Occipital lobe (tissue), 1 donor: ENCODE measurements at regions not wholly inside any gene's neighbourhood (a gene's known extent, or its start where the extent isn't known, plus 50 kb on each side); places are given as distances from the start of the nearest gene placed in this dataset.
A peak's percentile ranks its signal among the peaks of the same experiment; 100 is the strongest.
"Not testable (repeated sequence)": the region's sequence is repeated elsewhere in the genome, so short reads cannot be mapped to it uniquely, and the experiment has no call there.

Experiments used
- DNase-seq: peaks from one replicate; lab custom pipeline; 2025; lab: John Stamatoyannopoulos, UW

DNA sequence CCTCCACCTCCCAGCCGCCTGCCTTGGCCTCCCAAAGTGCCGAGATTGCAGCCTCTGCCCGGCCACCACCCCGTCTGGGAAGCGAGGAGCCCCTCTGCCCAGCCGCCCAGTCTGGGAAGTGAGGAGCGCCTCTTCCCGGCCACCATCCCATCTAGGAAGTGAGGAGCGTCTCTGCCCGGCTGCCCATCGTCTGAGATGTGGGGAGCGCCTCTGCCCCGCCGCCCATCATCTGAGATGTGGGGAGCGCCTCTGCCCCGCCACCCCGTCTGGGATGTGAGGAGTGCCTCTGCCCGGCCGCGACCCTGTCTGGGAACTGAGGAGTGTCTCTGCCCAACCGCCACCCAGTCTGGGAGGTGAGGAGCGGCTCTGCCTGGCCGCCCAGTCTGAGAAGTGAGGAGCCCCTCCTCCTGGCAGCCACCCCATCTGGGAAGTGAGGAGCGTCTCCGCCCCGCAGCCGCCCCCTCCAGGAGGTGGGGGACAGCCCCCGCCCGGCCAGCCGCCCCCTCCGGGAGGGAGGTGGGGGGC lies 296.3 kb downstream of the HNRNPD start:
- not testable (repeated sequence) for DNase-seq

DNA sequence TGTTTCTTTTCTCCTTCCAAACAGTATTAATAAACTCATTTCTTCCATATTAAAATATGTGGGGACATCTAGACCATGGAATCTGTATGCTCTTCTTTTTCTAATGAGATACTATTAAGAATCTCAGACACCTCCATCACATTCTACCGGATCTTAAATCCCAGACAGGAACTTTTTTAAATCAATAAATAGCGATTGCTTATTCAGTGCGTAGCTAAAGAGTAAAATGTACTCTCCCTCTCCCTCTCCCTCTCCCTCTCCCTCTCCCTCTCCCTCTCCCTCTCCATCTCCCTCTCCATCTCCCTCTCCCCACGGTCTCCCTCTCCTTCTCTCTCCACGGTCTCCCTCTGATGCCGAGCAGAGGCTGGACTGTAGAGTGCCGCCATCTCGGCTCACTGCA lies 297.0 kb downstream of the HNRNPD start:
- DNase-seq, result no peak

DNA sequence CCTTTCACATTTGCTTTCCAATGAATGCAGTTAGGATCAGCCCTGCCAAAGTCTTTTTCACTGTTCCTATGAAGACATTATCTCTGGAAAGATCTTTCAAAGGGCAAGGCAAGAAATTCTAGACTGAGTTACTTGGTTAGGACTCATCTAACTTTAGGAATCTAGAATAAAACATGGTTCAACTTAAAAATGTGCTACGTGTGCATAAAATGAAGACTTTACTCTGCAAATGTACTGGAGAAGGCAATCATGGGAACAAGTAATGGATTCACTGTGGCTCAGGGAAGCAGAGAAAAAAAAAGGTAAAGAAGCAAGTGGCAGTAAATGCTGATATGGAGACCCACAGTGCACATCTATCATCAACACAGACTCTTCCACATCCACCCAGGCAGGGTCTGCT lies 297.4 kb downstream of the HNRNPD start:
- DNase-seq, result no peak

DNA sequence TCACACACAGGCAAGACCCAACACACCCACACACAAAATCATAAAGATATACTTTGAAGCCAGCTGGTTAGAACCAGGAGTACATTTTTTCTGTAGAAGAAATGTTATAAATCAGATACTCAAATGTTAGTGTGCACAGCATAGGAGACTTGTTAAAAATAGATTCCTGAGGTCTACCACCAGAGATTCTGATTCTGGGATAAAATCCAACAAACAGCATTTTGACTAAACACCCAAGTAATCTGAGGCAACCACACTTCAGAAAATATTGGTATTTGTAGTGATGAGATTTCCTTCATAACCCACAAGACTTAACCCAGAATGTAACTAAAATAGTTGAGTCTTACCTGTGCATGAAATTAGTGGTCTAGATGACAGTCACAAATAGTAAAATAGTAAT lies 301.8 kb downstream of the HNRNPD start:
- no peak for DNase-seq

DNA sequence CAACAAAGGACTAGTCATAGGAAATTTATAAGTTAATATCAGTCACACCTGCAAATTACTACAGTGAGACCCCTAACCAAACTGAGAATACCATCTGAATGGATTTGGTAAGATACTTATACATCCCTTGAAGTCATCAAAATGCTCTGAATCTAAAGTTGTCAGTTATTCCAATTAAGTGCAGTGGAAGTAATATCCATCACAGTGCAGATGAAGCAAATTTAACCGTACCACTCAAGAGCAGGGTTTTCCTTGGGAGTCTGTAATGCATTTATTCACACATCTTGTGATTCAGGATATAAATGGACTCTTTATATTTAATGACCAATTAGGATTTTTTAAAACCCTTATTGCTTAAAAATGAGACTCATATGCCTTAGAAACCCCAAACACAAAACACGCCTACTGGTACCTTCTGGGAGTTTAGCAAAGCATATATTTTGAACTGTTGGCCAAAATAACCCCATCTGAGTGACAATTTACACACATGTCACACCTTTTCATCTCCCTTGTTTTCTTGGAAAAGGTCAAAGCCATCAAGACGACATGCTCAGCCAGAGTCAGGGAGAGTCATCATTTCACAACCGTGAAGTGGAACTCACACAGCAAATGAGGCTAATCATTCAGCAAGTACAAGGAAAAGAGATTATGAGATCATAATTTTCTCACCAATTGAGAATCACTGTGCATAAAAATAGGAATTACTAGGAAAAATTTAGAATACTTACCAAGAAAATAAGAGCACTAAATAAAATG lies 303.7 kb downstream of the HNRNPD start:
- no peak for DNase-seq

DNA sequence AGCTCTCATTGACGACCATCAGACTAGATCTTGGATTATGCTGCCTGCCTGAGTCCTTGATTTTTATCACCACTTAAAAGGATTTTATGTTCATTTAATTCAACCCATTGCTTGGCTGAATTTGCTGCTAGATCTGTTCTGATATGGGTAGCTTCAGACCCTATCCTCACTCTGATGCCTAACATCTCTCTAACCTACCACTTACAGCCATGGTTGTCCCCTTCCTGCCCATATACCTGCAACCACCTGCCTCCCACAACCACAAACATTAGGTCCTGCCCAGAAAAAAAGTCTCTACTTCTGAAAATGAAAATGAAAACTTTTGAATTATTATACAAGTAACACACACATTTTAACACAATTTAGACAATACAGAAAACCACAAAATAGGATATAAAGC lies 310.8 kb downstream of the HNRNPD start:
- no peak for DNase-seq

DNA sequence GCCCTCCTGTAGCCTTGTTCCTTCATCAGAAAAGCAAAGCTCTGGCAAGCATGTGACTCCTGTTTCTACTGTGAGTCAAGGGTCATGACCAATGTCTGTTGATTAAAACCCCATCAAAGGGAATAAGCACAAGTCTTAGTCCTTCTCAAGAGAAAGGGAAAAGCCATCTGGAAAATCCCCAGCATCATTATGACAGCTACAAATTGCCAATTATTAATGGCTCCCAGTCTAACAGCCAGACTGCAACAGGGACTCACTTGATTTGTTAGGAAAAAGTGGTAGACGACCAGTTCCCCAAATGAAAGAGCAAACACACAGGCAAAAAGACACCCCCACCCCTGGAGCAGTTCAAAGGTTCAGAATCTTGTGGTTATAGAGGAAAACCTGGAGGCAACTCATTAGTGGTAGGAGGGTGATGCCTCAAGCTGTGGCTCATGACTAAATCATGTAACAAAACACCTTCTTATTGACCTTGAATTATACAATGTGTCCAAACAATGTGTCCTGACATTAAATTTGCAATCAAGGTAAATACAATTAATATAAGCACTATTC lies 315.7 kb downstream of the HNRNPD start:
- no peak for DNase-seq

DNA sequence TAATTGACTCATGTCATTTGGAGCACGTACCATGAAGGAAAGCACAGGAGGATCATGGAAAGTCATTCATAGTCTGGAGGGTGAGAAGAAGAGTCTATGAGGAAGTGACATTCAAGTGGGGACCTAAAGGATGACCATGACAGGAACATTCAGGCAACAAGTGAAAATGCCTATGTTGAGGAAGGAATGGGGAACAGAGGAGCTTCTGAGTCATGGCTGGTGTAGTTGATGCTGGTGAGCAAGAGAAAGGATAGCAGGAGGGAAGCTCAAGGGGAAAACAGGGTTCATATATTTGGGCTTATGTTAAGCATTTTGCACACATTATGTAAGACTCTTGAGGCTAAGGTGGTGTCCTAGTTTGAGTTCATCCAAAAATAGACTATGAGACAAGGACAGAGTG lies 318.6 kb downstream of the HNRNPD start:
- no peak for DNase-seq

DNA sequence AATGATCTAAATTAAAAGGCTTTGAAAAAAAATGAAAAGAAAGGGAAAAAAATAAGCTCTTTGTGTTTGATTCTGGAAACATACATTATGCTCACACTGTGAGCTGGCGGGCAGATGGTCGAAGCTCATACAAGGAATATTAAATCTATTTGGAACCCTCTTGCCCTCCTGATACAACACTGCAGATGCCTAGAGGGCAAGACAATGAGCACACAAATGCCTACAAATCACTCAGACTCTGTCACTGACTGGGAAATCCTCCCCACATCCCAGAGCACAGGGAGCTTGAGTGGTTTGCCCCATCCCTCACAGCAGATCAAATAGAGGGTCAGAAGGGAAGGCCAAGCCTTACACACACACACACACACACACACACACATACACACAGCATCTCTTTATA lies 320.4 kb downstream of the HNRNPD start:
- DNase-seq, result no peak

DNA sequence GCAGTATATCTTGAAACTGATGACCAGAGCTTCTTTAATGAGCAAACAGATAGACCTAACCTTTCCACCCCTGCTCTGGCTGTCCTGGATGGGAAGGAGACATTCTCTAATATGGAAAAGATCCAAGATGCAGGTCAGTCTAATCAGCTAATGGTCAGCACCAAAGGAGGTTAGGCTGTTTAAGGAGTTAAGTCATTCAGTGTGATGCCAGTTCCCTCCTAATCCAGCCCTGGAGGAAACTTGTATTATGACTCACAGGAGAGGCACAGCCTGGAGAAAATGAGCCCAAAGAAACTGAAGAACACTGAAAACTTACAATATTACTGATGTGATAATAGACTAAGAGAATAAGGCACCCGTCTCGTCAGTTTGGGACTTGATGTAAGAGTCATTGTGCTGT lies 323.0 kb downstream of the HNRNPD start:
- DNase-seq, result no peak

DNA sequence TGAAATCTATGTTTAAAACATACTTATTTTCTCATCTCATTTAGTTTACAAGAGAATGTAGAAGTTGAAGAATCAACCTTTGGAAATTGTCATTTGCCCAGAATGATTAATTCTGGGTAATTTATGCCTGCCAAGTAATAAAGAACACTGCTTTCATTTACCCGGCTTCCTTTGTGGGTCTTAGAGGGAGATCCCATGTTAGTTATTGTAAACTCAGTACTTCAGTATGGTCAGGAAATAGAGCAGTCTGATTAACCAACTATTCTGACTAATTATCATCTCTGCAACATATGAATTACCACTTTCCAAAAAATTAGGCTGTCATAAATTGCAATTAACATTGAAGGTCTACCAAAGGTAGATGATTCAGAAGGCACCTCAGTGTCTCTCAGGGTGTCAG lies 324.5 kb downstream of the HNRNPD start:
- DNase-seq, result no peak

DNA sequence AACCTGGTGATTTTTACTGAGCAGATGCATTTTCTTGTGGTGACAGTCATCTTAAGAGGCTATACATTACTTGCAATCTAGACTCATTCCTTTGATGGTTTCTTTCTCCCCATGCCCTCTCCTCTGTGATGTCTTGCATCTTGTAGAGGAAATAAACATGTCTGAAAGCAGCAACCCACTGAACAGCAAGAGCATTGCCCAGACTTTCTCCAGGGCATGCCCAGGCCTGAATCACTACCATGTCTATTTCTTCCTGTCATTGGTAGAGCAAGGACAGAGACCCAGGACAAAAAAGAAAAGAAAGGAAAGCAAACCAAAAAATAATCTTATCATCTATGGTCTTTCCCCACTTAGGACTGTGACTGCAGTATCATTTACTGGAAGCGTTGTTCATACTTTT lies 326.1 kb downstream of the HNRNPD start:
- DNase-seq, result no peak

DNA sequence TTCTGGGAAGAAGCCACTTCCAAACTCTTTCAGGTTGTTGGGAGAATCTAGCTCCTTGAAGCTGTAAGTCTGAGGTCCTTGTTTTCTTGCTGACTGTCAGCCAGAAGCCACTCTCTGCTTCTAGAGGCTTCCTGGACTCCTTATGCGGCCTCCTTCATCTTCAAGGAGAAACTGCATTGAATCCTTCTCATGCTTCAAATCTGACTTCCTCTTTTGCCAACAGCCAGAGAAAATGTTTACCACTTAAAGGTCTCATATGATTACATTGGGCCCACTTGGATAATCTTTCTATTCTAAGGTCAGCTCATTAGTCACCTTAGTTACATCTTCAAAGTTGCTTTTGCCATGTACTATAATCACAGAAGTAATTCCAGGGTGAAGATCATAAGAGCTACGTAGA lies 327.0 kb downstream of the HNRNPD start:
- no peak for DNase-seq

DNA sequence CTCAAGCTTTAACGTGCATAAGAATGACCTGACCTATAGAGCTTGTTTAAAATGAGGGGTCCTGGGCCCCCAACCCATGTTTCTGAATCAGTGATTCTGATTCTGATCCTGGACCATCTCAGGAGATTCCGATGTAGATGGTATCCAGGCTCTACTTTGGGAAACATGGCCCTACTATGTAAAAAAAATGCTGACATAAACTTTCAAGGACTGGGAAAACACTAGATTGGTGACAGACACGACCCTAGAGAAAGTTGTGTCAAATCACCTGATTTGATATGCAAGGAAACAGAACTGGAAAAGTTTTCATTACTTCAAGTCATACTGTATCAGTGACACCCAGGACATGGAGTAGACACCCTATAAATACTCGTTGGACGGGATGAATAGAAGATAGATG lies 328.5 kb downstream of the HNRNPD start:
- no peak for DNase-seq

DNA sequence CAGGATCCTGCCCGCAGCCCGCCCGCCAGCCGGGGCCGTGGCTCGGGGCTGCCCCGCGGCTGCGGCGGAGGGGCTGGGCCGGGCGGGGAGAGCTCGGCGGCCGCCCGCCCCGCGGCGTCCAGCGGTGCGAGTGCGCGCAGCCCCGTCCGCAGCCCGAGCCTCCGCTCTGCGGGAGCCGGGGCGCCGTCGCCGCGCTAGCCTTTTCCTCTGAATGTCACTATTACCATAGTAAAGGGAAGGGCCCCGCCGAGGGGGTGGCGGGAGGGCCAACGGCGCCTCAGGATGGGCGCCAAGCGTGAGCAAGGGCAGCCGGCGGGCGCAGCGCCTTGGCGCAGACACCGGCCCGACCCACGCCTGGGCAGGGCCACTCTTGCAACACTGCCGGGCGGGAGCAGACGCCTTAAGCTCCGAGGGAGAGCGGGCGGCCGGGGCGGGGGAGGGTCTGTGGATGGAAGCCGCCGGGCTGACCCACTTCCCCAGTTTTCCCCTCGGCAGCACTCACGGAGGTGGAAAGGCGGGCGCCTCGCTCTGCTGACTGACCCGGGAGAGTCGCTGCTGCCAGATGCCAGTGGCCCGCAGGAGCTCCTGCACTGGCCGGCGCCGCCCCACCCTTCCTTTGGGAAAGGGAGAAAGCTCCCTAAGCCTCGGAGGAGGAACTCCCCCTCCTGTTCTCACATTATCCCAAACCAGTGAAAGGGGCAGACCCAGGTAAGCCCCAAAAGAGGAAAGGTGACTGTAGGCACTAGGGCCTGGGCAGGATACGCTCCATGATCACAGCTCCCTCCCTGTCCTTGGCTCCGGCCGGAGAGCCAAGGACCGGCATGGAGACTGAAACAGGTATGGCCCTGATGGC lies 329.4 kb downstream of the HNRNPD start:
- DNase-seq, result peak; percentile 57

DNA sequence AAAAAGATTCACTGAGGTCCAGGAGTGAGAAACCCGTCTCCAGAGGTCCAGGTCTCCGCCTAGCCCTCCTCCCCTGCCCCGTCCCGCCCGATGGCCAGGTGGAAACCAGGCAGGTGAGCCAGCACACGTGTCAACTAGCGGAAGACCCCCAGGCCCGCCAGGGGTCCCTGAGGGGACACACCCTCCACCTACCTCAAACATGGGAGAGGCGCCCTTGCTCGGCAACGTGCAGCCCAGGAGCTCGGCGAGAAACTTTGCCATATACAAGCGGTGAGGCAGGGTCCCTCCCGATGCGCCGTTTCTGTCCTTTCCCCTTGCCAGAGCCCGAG lies 330.0 kb downstream of the HNRNPD start:
- DNase-seq, result no peak

DNA sequence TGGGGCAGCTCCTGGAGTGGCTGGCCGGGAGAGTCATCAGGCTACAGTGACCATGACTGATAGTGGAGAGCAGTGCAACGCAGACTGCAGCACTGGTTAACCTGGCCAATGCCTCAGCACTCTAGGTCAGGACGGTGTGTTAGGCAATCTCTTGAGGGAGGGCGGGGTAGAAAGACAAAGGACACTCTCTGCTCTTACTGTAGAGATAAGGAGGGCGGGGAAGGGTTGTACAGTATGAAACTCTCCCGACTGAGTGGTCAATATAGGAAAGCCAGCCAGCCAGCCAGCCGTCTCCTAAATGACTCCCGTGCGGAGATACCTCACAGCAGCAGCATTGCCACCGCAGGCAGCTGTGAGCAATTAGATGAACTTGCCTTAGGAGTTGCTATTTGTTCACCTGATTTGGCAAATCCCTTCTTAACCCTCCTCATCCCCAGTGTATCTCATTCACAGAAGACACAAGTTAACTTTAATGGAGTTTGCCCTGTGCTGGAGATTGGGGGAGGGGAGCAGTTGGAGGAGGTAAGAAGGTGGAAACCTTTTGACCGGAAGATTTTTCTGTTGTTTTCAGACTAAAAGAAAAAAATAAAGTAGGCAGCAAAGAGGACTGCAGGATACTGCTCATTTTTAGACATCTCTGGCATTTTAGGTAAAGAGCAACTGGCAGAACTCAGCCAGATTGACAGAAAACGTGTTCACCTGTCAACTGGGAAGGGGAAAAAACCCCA lies 330.5 kb downstream of the HNRNPD start:
- no peak for DNase-seq

DNA sequence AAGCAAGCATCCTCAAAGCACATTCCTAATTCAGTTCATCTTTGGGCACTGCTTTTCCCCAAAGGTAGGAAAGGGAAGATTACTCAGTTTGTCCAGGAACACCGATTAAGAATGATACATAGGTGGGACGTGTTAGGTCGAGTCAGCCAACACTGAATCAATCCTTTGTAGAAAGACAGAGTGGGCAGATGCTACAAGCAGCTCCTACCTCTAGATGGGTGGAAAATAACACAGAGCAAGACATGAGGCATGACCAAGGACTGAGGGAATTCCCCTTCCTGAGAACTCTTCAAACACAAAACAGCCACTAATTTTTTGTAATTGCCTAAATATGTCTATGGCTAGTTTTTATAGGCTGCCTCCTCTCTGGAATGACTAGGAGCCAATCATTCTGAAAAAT lies 331.7 kb downstream of the HNRNPD start:
- no peak for DNase-seq

DNA sequence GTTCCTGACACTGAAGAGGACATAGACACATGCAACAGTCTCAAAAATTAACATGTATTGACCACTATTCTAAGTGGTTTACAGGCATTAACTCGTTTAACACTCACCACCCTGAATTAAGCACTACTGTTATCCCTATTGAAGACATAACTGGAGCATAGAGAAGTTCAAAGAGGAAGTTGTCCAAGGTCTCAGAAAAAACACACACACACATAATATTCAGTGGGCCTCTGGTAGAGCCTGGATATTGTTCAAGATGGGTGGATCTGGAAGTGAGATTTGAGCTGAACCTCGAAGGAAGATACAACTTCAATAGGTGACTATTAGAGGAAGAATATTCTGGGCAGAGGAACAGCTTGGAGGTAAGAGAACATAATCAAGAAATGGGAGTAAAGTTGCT lies 334.9 kb downstream of the HNRNPD start:
- no peak for DNase-seq

DNA sequence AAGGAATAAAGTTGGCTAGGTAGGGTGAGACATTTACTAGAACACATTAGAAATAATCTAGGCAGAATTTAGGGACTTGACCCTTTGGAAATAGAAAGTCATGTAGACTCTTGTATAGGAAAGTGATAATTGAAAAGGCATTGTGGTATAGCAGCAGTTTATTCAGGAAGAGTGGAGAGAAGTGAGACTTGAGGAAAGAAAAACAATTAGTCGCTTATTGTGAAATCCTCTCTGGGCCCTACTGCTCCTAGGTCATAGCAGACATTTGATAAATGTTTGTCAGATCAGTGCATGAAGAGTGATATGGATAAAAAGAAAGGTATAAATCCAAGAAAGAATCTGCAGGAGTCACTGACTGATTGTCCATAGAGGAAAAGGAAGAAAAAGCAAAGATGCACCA lies 337.6 kb downstream of the HNRNPD start:
- DNase-seq, result no peak

DNA sequence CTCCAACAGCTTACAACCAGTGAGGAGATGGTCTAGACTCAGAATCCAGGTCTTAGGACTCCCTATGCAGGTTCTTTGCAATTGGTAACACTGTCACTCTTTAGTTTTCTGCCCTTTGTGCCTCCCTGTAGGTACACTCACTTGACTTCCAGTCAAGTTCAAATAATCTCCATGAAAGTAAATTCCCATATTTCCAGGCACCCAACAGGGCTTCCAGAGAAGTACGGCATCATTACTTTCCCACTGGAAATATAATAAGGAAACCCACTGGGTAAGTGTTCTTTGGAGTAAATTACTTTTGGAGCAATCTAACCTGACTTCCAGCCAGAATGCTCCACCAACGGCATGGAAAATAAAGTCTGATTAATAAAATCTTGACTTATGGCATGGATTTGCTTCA lies 338.9 kb downstream of the HNRNPD start:
- no peak for DNase-seq

DNA sequence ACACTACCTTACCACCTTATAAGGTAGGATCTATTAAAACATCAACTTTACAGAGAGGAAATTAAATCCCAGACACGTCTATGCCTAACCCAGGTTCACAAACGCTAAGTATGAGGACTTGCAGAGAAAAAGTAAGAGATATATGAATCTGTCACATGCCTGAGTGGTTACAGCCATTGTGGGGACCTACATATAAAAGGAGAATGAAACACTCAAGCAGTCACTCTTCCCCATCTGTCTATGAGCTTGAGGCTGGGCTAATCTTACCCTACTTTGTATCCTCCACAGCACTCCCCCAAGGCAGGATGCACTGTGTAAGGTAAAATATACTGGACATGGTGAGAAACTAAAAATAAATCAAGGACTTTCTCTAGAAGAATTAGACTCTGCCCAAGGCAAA lies 339.9 kb downstream of the HNRNPD start:
- DNase-seq, result no peak
